Type B pancreatic cell (in vitro differentiated cells): ENCODE measurements at regions not wholly inside any gene's neighbourhood (a gene's known extent, or its start where the extent isn't known, plus 50 kb on each side); places are given as distances from the start of the nearest gene placed in this dataset.

Experiments used
- DNase-seq: peaks from one replicate; pipeline ENCODE4 v3.0.0; 2021; ENCODE audit warnings: mixed read lengths; ENCODE audit not compliant: unreplicated experiment; ENCODE audit errors: extremely low spot score
- H3K27ac Mint-ChIP-seq: 2 replicates; pipeline ENCODE4 v1.8.0; 2021; ENCODE audit warnings: mild to moderate bottlenecking, mixed read lengths
- H3K27me3 Mint-ChIP-seq: 2 replicates; pipeline ENCODE4 v1.8.0; 2021; ENCODE audit warnings: mixed read lengths
- H3K36me3 Mint-ChIP-seq: 2 replicates; pipeline ENCODE4 v1.8.0; 2021; ENCODE audit warnings: mixed read lengths
- H3K4me1 Mint-ChIP-seq: one replicate; pipeline ENCODE4 v1.8.0; 2021; ENCODE audit warnings: mixed read lengths; ENCODE audit not compliant: unreplicated experiment
- H3K4me3 Mint-ChIP-seq: 2 replicates; pipeline ENCODE4 v1.8.0; 2021; ENCODE audit warnings: mild to moderate bottlenecking, mixed read lengths
- H3K9me3 Mint-ChIP-seq: 2 replicates; pipeline ENCODE4 v1.8.0; 2021; ENCODE audit warnings: mixed read lengths
- TF ChIP-seq, protein P1 (sequence below): fragments of 200-600 bp; sonication (generic); conservative IDR thresholded peaks from 2 replicates; pipeline ENCODE4 v1.5.0; 2021; ENCODE audit warnings: antibody characterized with exemption, mild to moderate bottlenecking

DNA sequence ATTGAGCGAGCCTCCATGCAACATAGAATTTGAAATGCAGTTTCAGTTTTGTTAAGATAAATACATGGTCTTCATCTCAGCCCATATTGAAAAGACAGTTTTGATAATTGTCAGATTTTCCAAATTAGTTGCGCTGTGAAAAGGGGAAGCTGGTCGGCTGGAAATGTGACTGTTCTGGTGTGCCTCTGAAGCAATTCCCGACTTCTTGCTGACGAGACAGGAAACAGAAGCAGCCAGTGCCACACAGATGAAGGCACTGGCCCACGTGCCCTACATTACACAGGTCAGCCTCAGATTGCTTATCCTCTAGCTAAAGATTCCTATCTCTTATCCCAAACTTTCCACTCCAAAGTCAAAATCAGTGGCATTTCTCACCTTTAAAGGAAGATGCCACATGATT is 214.1 kb upstream of the TLE4 start:
- Mint-ChIP-seq H3K9me3 (no peaks in the 10 kb centered on the region), H3K4me1 (peaks cover 20% of the 10 kb centered on the region), H3K27ac (no peak overlapping the region), H3K27me3 (peaks cover 25% of the 10 kb centered on the region), H3K4me3 (peak overlapping the region; percentile 57), H3K36me3 (no peaks in the 10 kb centered on the region)
- no peak for DNase-seq
- TF ChIP-seq, protein P1, sequence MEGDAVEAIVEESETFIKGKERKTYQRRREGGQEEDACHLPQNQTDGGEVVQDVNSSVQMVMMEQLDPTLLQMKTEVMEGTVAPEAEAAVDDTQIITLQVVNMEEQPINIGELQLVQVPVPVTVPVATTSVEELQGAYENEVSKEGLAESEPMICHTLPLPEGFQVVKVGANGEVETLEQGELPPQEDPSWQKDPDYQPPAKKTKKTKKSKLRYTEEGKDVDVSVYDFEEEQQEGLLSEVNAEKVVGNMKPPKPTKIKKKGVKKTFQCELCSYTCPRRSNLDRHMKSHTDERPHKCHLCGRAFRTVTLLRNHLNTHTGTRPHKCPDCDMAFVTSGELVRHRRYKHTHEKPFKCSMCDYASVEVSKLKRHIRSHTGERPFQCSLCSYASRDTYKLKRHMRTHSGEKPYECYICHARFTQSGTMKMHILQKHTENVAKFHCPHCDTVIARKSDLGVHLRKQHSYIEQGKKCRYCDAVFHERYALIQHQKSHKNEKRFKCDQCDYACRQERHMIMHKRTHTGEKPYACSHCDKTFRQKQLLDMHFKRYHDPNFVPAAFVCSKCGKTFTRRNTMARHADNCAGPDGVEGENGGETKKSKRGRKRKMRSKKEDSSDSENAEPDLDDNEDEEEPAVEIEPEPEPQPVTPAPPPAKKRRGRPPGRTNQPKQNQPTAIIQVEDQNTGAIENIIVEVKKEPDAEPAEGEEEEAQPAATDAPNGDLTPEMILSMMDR = no peak

DNA sequence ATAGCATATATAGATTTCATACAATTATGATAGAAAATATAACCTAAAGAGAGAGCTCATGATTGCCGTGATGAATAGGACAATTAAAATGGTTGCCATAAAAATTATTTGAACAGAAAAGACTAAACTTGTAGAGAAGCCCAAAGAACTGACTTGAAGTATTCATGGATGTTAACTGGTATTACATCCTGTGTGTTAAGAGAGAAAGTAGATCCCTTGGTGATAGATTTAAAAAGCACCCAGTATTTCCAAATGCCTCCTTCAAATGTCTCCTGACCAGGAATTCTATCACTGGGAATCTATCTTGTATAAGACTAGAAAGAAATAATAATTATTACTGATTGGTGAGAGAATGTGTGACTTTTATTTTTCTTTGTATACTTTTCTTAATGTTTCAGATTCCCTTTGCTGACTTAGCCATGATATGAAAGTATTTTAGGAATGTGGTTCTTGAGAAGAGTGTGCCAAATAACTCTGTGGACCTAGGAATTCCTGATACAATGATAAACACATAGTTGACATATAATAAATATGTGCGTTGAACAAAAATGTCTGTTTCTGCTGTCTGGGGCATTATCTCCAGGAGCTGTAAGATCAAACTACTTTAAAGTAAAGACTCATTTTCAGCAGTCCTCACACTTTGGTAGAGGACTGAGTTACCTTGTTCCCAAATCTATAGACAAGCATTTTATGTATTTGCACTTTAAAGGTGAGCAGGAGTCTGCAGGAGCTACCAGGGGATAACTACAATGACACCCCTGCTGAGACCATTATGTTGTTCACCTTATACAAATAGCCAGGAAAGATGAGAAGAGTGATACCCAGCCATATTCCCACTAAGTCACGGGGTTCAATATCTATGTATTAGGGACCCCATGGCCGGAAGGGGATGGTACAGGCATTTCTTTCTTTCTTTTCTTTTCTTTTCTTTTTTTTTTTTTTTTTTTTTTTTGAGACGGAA is 211.1 kb upstream of the TLE4 start:
- no peaks in the 10 kb centered on the region for H3K36me3 Mint-ChIP-seq
- TF ChIP-seq, protein P1 = no peak
- H3K4me1 Mint-ChIP-seq = peaks cover 20% of the 10 kb centered on the region
- no peaks in the 10 kb centered on the region for H3K9me3 Mint-ChIP-seq
- peaks cover 25% of the 10 kb centered on the region for H3K27me3 Mint-ChIP-seq
- no peak overlapping the region for H3K4me3 Mint-ChIP-seq
- no peak overlapping the region for H3K27ac Mint-ChIP-seq
- no peak for DNase-seq

DNA sequence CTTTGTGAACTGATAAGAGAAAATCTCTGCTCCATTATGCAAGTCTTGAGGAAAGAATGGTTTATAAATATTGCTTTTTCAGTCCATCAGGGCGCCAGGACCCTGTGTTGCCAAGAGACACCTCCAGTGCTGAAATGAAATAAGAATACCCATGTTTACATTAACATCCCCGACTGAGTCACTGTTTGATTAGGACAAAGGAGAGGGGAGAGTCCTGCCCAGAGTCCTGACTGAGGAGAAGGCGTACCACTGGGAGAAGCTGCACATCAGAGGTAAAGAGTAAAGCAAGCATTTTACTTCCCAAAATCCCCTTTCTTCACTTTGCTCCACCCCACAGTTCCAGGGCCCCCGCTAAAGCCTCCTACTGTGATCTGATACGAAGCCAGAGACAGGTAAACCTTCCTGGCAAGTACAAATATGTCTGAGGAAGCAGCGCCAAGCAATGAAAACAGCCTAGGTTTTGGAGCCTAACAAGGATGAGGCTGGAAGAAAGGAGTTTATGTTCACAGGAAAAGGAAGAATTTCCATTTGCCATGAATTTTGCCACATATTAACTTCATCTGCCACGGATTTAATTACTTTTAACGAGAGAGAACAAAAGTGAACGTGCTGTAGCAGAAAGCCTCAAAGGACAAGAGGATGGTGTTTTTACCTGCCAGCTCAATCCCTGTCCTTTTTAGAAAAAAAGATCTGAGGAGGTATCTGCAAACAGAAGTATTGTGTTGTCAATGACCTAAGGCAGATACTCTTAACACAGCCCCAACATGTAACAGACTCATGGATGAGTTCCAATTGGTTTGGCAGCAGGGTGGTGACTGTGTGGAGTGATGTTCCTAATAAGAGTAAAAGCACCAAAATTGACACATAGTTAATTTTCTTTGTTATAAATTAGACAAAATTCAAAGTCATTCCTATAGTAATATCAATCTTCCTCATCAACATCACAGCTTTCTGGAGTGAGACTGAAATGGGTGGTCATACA is 209.4 kb upstream of the TLE4 start:
- no peak for DNase-seq
- Mint-ChIP-seq H3K27ac (no peak overlapping the region), H3K36me3 (no peaks in the 10 kb centered on the region), H3K9me3 (no peaks in the 10 kb centered on the region), H3K27me3 (peaks cover 19% of the 10 kb centered on the region), H3K4me3 (no peak overlapping the region), H3K4me1 (peaks cover 14% of the 10 kb centered on the region)
- TF ChIP-seq, protein P1 = no peak

DNA sequence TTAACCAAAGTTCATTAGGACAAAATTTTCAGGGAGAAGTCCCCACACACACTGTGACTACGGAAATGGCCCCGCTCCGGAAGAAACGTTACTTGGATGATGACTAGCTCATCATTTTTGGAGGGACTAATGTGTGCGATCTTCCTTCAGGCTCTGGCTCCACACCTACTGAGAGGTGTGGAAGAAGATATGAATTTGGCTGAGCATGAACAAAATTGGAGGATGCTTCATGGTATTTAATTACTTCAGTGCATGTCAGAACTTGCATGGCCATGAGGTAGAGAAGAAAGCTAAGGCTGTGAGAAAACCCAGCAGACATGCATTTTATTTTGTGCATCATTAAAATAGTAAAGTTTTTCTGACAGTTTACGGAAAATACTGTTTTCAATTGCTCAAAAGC is 202.1 kb upstream of the TLE4 start:
- no peak for DNase-seq
- H3K27me3 Mint-ChIP-seq = peaks cover 3% of the 10 kb centered on the region
- no peaks in the 10 kb centered on the region for H3K4me1 Mint-ChIP-seq
- TF ChIP-seq, protein P1 = no peak
- H3K36me3 Mint-ChIP-seq = no peaks in the 10 kb centered on the region
- H3K4me3 Mint-ChIP-seq = no peak overlapping the region
- no peaks in the 10 kb centered on the region for H3K9me3 Mint-ChIP-seq
- H3K27ac Mint-ChIP-seq = no peak overlapping the region

DNA sequence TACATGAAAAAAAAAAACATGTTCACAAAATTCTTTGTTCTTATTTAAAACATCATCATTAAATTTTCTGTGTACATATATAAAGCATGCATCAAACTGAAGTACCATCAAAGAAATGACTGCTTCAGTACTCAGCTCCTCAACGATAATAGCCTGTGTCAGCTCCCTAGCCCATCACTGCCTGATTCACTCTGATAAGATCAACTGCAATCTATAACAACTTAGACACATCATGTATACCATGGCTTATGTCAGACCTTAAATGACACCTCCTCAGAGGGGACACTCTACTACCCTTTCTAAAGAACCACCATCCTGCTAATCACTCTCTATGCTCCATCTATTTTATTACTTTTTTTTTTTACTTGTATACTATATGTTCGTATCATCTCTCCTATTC is 200.5 kb upstream of the TLE4 start:
- no peak overlapping the region for H3K4me3 Mint-ChIP-seq
- DNase-seq = no peak
- H3K27me3 Mint-ChIP-seq = peaks cover 3% of the 10 kb centered on the region
- no peaks in the 10 kb centered on the region for H3K4me1 Mint-ChIP-seq
- TF ChIP-seq, protein P1 = no peak
- H3K27ac Mint-ChIP-seq = no peak overlapping the region
- no peaks in the 10 kb centered on the region for H3K9me3 Mint-ChIP-seq
- no peaks in the 10 kb centered on the region for H3K36me3 Mint-ChIP-seq
